ENCODE measurements at regions not wholly inside any gene's neighbourhood (a gene's known extent, or its start where the extent isn't known, plus 50 kb on each side); places are given as distances from the start of the nearest gene placed in this dataset.
"Not testable (repeated sequence)": the region's sequence is repeated elsewhere in the genome, so short reads cannot be mapped to it uniquely, and the experiment has no call there.

DNA sequence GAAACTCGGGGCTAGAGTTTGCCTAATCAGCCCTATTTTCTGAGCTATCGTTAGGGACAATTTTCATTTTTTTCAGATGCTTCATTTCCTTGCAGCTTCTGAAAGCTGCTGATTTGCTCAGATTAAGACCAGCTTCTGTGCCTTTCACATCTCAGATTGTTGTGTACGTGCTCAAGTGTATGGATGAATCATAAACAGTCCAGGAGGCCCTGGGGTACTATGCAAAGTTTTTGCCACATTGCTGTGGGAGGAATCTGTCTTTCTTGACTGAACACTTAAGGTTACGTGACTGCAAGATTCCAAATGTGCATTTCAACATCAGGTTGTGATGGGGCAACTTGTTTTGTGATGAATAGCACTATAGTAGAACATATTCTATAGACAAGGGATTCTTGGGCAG, 280.8 kb downstream of the CDY2B start:
- TF ChIP-seq POLR2A (IDR thresholded peaks at IDR 0.05); CTCF (IDR thresholded peaks at IDR 0.05 in 8 of 11, conservative IDR thresholded peaks at IDR 0.05 in 3 of 11): not testable (repeated sequence)
